Inflammatory macrophage treated with lipopolysaccharide for 4 hours (primary cell): ENCODE measurements at regions not wholly inside any gene's neighbourhood (a gene's known extent, or its start where the extent isn't known, plus 50 kb on each side); places are given as distances from the start of the nearest gene placed in this dataset.
"Not testable (repeated sequence)": the region's sequence is repeated elsewhere in the genome, so short reads cannot be mapped to it uniquely, and the experiment has no call there.

Source experiments
- DNase-seq: peaks from one replicate; pipeline ENCODE4 v3.0.0-alpha.2; 2020

GRCh38 chr4:158958489-158959270 lies 144.2 kb upstream of the RAPGEF2 start:
- no peak for DNase-seq

- DNase-seq = no peak
Observed at GRCh38 chr4:158962393-158962792, 140.5 kb upstream of the RAPGEF2 start.

- DNase-seq = not testable (repeated sequence)
Observed at GRCh38 chr4:158963282-158963681, 139.6 kb upstream of the RAPGEF2 start.

- peak; percentile 32 for DNase-seq
Observed at GRCh38 chr4:158964114-158964727, 138.7 kb upstream of the RAPGEF2 start.

GRCh38 chr4:158964728-158965124 lies 138.2 kb upstream of the RAPGEF2 start:
- no peak for DNase-seq

- no peak for DNase-seq
Observed at GRCh38 chr4:158965226-158965625, 137.7 kb upstream of the RAPGEF2 start.

- no peak for DNase-seq
Observed at GRCh38 chr4:158966091-158966490, 136.8 kb upstream of the RAPGEF2 start.

GRCh38 chr4:158968961-158969360 lies 133.9 kb upstream of the RAPGEF2 start:
- DNase-seq = no peak

- no peak for DNase-seq
Observed at GRCh38 chr4:158970812-158971211, 132.1 kb upstream of the RAPGEF2 start.

- DNase-seq = not testable (repeated sequence)
Observed at GRCh38 chr4:158974438-158974837, 128.4 kb upstream of the RAPGEF2 start.

- DNase-seq = not testable (repeated sequence)
Observed at GRCh38 chr4:158980711-158981110, 122.2 kb upstream of the RAPGEF2 start.

GRCh38 chr4:158991534-158992155 lies 111.2 kb upstream of the RAPGEF2 start:
- DNase-seq = no peak

GRCh38 chr4:158993891-158994290 lies 109.0 kb upstream of the RAPGEF2 start:
- peak; percentile 46 for DNase-seq

- DNase-seq = no peak
Observed at GRCh38 chr4:158995040-158995439, 107.8 kb upstream of the RAPGEF2 start.

GRCh38 chr4:158995965-158996364 lies 106.9 kb upstream of the RAPGEF2 start:
- DNase-seq = no peak

- peak; percentile 27 for DNase-seq
Observed at GRCh38 chr4:158996669-158997074, 106.2 kb upstream of the RAPGEF2 start.

GRCh38 chr4:158997660-158998349 lies 105.1 kb upstream of the RAPGEF2 start:
- no peak for DNase-seq

GRCh38 chr4:158998624-158999023 lies 104.3 kb upstream of the RAPGEF2 start:
- no peak for DNase-seq

GRCh38 chr4:158999166-158999682 lies 103.7 kb upstream of the RAPGEF2 start:
- DNase-seq = no peak

GRCh38 chr4:158999849-159000248 lies 103.0 kb upstream of the RAPGEF2 start:
- DNase-seq = no peak

GRCh38 chr4:159002950-159003349 lies 99.9 kb upstream of the RAPGEF2 start:
- DNase-seq = no peak

- no peak for DNase-seq
Observed at GRCh38 chr4:159003420-159004253, 99.2 kb upstream of the RAPGEF2 start.
